ENCODE measurements at regions not wholly inside any gene's neighbourhood (a gene's known extent, or its start where the extent isn't known, plus 50 kb on each side); places are given as distances from the start of the nearest gene placed in this dataset.

- 81 to 100% methylated on average over 1 to 2 of the region's 2 CpGs for WGBS, 2 donors (ENCODE audit: low coverage in 1 of 2)
- H3K4me3 ChIP-seq, result no peak overlapping the region
- H3K9me3 ChIP-seq, result no peaks in the 10 kb centered on the region
- no peak overlapping the region for H3K27ac ChIP-seq
- ATAC-seq, result no peak
- H3K4me1 ChIP-seq, result no peaks in the 10 kb centered on the region
- H3K27me3 ChIP-seq, result no peaks in the 10 kb centered on the region
- no peaks in the 10 kb centered on the region for H3K36me3 ChIP-seq
- TF ChIP-seq CTCF (IDR thresholded peaks at IDR 0.05), result no peak
- no peak for TF ChIP-seq EP300 (IDR thresholded peaks at IDR 0.05)
- no peak for TF ChIP-seq POLR2A (IDR thresholded peaks at IDR 0.05)
- TF ChIP-seq POLR2AphosphoS5 (IDR thresholded peaks at IDR 0.05), result no peak
These were observed 329.2 kb upstream of the FIGN start for GRCh38 chr2:164065038-164065437.

DNA sequence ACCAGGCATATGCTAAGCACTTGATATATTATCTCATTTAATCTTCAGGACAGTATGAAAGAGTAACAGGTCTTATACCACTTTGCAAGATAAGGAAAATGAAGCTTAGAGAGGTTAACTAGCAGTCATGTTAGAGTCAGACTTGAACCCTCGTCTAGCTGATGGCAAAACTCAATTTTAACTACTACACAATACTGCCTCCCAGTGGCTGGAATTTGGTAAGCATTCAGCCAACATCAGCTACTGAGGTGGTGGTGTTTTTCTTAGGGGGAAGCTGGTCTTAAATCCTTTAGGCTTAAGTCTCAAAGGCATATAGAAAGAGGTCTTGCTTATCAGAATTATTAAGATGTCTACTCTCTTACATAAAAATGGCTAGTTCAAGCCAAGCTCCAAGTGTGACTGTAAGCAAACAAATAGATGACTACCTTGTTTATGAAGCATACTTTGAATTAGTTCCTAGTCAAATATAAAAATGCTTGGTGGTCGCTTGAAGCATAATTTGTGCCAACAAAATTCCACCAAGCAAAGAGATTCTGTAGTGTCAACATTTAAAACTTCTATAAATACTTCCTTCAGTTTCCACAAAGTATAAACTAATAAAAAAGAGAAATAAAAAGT is 325.4 kb upstream of the FIGN start:
- H3K4me3 ChIP-seq, result no peak overlapping the region
- no peak overlapping the region for H3K27ac ChIP-seq
- ATAC-seq, result no peak
- H3K9me3 ChIP-seq, result no peaks in the 10 kb centered on the region
- H3K4me1 ChIP-seq, result no peaks in the 10 kb centered on the region
- H3K36me3 ChIP-seq, result no peaks in the 10 kb centered on the region
- WGBS, 2 donors (ENCODE audit: low coverage in 1 of 2), result 16 to 27% methylated on average over 2 of the region's 2 CpGs
- no peaks in the 10 kb centered on the region for H3K27me3 ChIP-seq
- TF ChIP-seq POLR2AphosphoS5 (IDR thresholded peaks at IDR 0.05) (no peak), CTCF (IDR thresholded peaks at IDR 0.05) (peak; percentile 28 to 56 (median 46))

DNA sequence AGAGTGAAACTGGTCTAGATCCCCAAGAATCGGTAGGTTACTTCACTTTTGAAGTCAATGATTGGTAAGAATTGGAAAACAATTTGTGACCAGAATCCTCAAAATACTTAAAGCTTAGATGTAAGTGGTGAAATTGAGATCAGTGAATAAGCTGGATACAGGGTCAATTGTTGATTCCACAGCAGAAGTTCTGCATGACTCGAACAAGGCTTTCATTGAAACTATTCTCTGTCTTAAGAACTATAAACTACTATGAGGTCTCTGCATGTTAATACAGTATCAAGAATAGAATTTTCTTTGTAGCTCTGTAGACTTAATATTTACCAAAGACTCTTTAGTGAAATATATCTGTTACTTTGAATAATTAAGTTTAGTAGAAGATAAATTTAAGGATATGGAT is 324.2 kb upstream of the FIGN start:
- ATAC-seq, result no peak
- Histone ChIP-seq H3K27me3 (no peaks in the 10 kb centered on the region), H3K36me3 (no peaks in the 10 kb centered on the region), H3K4me1 (no peaks in the 10 kb centered on the region), H3K4me3 (no peak overlapping the region), H3K27ac (no peak overlapping the region), H3K9me3 (no peaks in the 10 kb centered on the region)
- WGBS, 2 donors (ENCODE audit: low coverage in 1 of 2), result 76 to 77% methylated on average over 2 of the region's 2 CpGs
- TF ChIP-seq POLR2A (IDR thresholded peaks at IDR 0.05) (no peak), POLR2AphosphoS5 (IDR thresholded peaks at IDR 0.05) (no peak)

- no peak for ATAC-seq
- H3K27me3 ChIP-seq, result no peaks in the 10 kb centered on the region
- no peak overlapping the region for H3K4me3 ChIP-seq
- H3K9me3 ChIP-seq, result no peaks in the 10 kb centered on the region
- H3K27ac ChIP-seq, result no peak overlapping the region
- WGBS, 2 donors (ENCODE audit: low coverage in 1 of 2), result 64 to 88% methylated on average over 2 of the region's 2 CpGs
- no peaks in the 10 kb centered on the region for H3K4me1 ChIP-seq
- TF ChIP-seq POLR2AphosphoS5 (IDR thresholded peaks at IDR 0.05) (no peak), POLR2A (IDR thresholded peaks at IDR 0.05) (no peak), CTCF (IDR thresholded peaks at IDR 0.05) (no peak), EP300 (IDR thresholded peaks at IDR 0.05) (no peak)
- H3K36me3 ChIP-seq, result no peaks in the 10 kb centered on the region
These were observed 319.8 kb upstream of the FIGN start for GRCh38 chr2:164055623-164056022.

DNA sequence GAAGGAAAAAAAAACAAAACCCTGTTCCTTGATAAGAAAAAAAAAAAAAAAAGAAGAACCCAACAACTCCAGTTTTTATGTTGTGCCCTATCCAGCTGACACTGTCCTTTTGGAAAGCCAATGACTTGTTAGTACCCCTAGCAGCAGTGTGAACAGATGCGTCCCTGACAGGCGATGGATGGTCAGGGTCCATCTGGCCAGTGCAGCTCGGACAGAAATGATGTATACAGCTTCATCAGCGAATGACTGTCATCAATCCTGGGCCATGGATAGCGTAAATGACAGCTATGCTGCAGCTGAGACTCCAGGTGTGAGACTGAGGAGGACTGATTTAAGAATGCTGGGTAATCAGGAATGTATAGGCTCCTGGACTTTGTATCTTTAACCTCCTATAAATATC is 318.8 kb upstream of the FIGN start:
- Histone ChIP-seq H3K4me1 (no peaks in the 10 kb centered on the region), H3K27me3 (no peaks in the 10 kb centered on the region), H3K27ac (no peak overlapping the region), H3K36me3 (no peaks in the 10 kb centered on the region), H3K4me3 (no peak overlapping the region), H3K9me3 (no peaks in the 10 kb centered on the region)
- no peak for ATAC-seq
- TF ChIP-seq POLR2AphosphoS5 (IDR thresholded peaks at IDR 0.05) (no peak), POLR2A (IDR thresholded peaks at IDR 0.05) (no peak), CTCF (IDR thresholded peaks at IDR 0.05) (no peak), EP300 (IDR thresholded peaks at IDR 0.05) (no peak)
- 62 to 69% methylated on average over 3 to 5 of the region's 5 CpGs for WGBS, 2 donors (ENCODE audit: low coverage in 1 of 2)

Data from gastroesophageal sphincter (tissue), 4 donors.